GM18951 (cell line): ENCODE measurements at regions not wholly inside any gene's neighbourhood (a gene's known extent, or its start where the extent isn't known, plus 50 kb on each side); places are given as distances from the start of the nearest gene placed in this dataset.

Experiments used
- POLR2A ChIP-seq: IDR thresholded peaks from 4 replicates; pipeline ENCODE4 v1.6.1; 2011; ENCODE audit warnings: mild to moderate bottlenecking; ENCODE audit not compliant: insufficient read length, insufficient read depth; ENCODE audit errors: extremely low read depth
- in situ Hi-C: fragments of 300-500 bp; cut with MboI; formaldehyde crosslinking; loops from one replicate; pipeline ENCODE4 v1.12.0; 2022; ENCODE audit warnings: low sequenced_read_pairs, mixed read lengths, inconsistent platforms; ENCODE audit not compliant: unreplicated experiment

DNA sequence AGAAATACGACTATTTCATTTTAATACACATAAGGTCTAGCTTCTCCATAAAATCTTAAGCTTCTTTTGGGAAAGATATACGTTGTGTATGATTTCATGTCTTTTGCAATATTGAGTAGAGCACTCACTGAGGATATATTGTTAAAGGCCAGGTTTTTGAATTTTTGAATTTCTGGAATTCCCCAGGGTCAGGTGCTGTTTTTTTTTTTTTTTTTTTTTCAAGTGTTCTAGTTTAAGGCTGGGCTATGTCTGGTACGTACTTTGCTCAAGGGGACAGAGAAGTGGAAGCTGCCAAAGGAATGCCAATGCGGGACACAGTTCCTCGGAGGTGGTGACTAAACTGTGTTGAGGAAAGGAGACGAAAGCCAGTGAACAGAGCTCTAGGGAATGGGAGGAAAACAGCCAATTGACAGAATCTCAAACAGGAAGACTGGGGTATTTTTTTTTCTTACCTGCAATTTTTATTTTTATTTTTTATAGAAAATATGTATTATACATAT is 510.5 kb upstream of the CBLB start:
- TF ChIP-seq POLR2A: no peak
- in situ Hi-C loops: no loop called here

- in situ Hi-C loops: no loop called here
- no peak for TF ChIP-seq POLR2A
Measured at GRCh38 chr3:106380232-106380631, 511.4 kb upstream of the CBLB start.

GRCh38 chr3:106381286-106381938 is 512.6 kb upstream of the CBLB start:
- in situ Hi-C loops: no loop called here
- no peak for TF ChIP-seq POLR2A

- no peak for TF ChIP-seq POLR2A
Measured at GRCh38 chr3:106381939-106382335, 513.1 kb upstream of the CBLB start.

GRCh38 chr3:106386050-106386449 is 517.2 kb upstream of the CBLB start:
- no peak for TF ChIP-seq POLR2A
- in situ Hi-C loops: no loop called here

More at GRCh38 chr3:106381939-106382335, 513.1 kb upstream of the CBLB start:
- in situ Hi-C loops: no loop called here

- in situ Hi-C loops: no loop called here
- no peak for TF ChIP-seq POLR2A
Measured at GRCh38 chr3:106392915-106393314, 524.1 kb upstream of the CBLB start.

DNA sequence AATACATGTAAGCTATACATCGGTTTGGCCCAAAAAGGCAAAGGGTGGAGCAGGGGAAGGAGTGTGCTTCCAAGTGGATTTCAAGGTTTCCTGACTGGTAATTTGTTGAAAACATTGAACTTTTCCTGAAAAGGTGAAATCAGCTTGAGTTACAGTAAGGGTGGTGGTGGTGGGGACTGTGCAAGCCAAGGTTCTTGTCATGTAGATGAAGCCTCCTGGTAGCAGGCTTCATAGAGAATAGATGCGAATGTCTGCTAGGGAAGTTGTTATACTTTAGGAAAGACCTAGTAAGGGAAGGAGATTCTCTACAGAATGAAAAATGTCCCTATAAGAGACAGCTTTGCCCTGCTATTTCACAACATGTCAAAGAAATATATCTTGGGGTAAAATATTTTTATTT is 528.2 kb upstream of the CBLB start:
- TF ChIP-seq POLR2A: no peak
- in situ Hi-C loops: no loop called here

DNA sequence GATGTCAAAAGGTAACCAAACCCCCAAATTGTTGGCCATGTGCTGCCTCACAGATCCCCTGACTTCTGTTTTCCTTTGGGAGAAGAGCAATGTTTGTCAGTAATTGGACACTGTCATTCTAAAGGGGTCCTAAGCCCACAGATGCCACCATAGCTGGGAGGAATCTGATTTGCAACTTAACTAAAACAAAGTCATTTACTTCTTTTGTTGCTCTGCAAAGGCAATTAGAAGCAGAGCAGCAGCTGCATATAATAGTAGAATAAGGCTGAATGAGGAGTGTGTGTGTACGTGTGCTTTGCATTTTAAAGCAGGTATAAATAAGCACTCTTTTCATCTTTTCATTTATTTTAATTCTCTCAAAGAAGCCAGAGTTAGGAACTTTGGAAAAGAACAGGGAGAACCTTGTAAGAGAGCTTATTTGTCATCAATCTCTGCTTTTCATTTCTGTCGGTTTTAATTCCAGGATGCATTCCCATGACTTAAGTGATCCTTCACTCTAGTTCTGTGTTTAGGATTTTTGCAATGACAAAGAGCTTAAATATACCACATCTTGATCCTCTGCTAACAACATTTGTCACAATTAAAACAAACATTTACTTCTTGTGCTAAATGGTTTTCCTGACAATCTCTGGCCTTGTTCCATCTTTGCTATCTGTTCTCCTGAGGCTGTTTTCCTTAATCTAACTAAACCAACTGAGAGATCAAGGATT is 530.2 kb upstream of the CBLB start:
- TF ChIP-seq POLR2A: no peak
- in situ Hi-C loops: no loop called here

DNA sequence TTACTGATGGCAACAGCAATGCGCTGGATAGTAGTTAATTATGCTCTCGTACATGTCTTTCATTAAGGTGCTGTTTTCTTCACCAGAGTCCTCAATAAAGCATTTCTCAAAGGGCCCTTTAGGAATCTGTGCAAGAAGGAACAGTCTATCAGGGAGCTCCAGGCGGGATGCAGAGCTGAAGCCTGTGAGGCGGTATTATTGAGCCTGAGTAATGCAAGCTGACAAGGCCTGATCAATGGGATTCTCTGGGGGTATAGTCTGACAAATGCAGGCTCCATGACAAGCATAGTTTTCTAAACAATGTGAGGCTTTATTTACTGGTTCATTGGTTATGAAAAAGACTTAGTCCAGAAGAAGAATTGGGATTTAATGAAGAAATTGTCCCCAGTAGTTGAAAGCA is 530.9 kb upstream of the CBLB start:
- in situ Hi-C loops: no loop called here
- no peak for TF ChIP-seq POLR2A

GRCh38 chr3:106401666-106402490 is 533.1 kb upstream of the CBLB start:
- in situ Hi-C loops: no loop called here
- no peak for TF ChIP-seq POLR2A

DNA sequence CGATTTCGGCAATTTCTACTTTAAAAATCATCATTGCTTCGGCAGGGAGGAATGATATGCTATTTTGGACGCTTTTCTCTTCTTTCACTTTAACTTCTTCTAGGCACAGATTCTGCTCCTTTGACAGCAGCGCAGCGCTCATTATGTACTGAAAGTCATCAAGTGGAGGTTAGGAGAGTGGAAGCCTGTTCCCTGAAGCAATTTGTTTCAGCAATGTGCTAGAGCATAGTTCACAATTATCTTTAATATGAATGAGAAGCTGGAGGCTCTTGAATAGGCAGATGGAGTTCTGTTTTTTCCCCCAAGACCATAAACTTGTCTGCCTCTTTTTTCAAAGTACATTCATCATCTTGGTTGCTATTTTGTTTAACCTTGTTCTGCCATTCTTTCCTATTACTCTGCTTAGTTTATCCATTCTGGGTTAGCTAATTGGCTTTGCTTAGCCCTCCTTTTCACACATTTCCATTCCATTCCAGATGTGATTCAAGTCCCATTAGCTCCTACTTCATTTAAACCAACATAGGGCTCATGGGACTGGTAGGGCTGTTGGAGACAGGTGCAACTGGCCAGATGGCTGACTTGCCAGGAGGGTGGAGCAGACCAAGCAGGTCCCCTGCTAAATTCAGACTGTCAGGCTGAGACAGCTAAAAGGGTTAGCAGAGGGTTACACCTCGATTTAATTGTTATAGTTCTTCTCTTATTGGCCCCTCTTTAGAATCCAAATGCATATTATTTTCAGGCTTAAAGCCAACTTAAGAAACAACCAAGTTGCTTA is 534.7 kb upstream of the CBLB start:
- in situ Hi-C loops: no loop called here
- no peak for TF ChIP-seq POLR2A

- in situ Hi-C loops: no loop called here
- TF ChIP-seq POLR2A: no peak
Measured at GRCh38 chr3:106413683-106414082, 544.9 kb upstream of the CBLB start.

GRCh38 chr3:106420628-106421027 is 551.8 kb upstream of the CBLB start:
- in situ Hi-C loops: no loop called here
- TF ChIP-seq POLR2A: no peak
